Spleen (tissue), 7 donors: ENCODE measurements at regions not wholly inside any gene's neighbourhood (a gene's known extent, or its start where the extent isn't known, plus 50 kb on each side); places are given as distances from the start of the nearest gene placed in this dataset.

Experiments used
- POLR2A ChIP-seq, 3 donors: fragments of 450-650 bp; IDR thresholded peaks; one replicate each; pipeline ENCODE4 v1.5.1; 2017; ENCODE audit warnings: antibody characterized with exemption in 3 of 3, mild to moderate bottlenecking in 1 of 3
- POLR2AphosphoS5 ChIP-seq, 3 donors: sonication (generic); formaldehyde crosslinking; IDR thresholded peaks; one replicate each; pipeline ENCODE4 v1.5.1; 2017; ENCODE audit warnings: antibody characterized with exemption in 3 of 3
- TF ChIP-seq, protein P1 (sequence below), 11 experiments: fragments of 200-600 bp in 7 of 11; fragments of 450-650 bp in 4 of 11; sonication (generic) in 4 of 11; IDR thresholded peaks in 8 of 11; conservative IDR thresholded peaks in 3 of 11; 1 replicate in 7 of 11; 2 replicates in 4 of 11; pipeline versions ENCODE4 v1.4.0 to v1.8.0; 2016 to 2021; ENCODE audit warnings: antibody characterized with exemption in 11 of 11, inconsistent platforms in 4 of 11, mild to moderate bottlenecking in 1 of 11
- donor health status: DM: no; HTN: no; CAD: no; lungs with moderate emphysema.
- donor health status: DM: no; HTN: no; CAD: no.
- donor health status: DM: no; HTN: no; CAD: no.

DNA sequence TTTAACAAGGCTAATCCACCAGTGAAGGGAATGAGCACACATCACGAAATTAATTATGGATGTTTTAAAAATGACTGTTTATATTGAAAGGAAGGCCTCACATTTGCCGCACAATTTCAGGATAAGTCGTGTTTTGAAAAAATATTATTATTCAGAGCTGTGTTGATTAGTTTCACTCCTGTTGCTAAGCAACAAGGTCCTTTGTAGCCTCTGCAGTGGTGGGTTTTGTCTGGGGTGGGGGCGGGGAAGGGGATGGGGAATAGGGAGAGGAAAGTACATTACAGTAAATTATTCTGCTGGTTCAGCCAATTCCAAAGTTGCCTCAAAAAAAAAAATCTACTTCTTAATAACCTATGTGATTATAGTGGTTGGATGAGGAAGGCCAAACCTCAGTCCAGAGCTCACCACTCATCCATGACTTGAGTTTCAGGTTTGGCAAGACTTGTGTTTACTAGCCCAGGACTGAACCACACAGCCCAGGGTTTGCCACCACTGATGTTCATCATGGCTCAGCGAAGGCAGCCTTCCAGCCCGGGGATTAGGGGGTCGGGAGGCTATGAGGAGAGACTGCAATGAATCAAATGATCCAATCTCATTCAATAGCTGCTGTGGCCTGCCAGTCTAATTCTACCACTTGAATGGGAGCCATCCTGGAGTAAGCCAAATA, 162.5 kb upstream of the ATP6AP2 start:
- TF ChIP-seq, protein P1, sequence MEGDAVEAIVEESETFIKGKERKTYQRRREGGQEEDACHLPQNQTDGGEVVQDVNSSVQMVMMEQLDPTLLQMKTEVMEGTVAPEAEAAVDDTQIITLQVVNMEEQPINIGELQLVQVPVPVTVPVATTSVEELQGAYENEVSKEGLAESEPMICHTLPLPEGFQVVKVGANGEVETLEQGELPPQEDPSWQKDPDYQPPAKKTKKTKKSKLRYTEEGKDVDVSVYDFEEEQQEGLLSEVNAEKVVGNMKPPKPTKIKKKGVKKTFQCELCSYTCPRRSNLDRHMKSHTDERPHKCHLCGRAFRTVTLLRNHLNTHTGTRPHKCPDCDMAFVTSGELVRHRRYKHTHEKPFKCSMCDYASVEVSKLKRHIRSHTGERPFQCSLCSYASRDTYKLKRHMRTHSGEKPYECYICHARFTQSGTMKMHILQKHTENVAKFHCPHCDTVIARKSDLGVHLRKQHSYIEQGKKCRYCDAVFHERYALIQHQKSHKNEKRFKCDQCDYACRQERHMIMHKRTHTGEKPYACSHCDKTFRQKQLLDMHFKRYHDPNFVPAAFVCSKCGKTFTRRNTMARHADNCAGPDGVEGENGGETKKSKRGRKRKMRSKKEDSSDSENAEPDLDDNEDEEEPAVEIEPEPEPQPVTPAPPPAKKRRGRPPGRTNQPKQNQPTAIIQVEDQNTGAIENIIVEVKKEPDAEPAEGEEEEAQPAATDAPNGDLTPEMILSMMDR (IDR thresholded peaks at IDR 0.05 in 8 of 11, conservative IDR thresholded peaks at IDR 0.05 in 3 of 11), result no peak
- TF ChIP-seq POLR2AphosphoS5 (IDR thresholded peaks at IDR 0.05), result no peak
- TF ChIP-seq POLR2A (IDR thresholded peaks at IDR 0.05), result no peak
